CD4-positive, alpha-beta T cell treated with Interleukin-6 for 4 hours (primary cell): ENCODE measurements at regions not wholly inside any gene's neighbourhood (a gene's known extent, or its start where the extent isn't known, plus 50 kb on each side); places are given as distances from the start of the nearest gene placed in this dataset.

Source experiments
- DNase-seq: peaks from one replicate; pipeline ENCODE4 v3.0.0-alpha.2; 2020; ENCODE audit warnings: mixed read lengths

GRCh38 chr6:40312213-40313015 lies 274.8 kb downstream of the LRFN2 start:
- DNase-seq = no peak

DNA sequence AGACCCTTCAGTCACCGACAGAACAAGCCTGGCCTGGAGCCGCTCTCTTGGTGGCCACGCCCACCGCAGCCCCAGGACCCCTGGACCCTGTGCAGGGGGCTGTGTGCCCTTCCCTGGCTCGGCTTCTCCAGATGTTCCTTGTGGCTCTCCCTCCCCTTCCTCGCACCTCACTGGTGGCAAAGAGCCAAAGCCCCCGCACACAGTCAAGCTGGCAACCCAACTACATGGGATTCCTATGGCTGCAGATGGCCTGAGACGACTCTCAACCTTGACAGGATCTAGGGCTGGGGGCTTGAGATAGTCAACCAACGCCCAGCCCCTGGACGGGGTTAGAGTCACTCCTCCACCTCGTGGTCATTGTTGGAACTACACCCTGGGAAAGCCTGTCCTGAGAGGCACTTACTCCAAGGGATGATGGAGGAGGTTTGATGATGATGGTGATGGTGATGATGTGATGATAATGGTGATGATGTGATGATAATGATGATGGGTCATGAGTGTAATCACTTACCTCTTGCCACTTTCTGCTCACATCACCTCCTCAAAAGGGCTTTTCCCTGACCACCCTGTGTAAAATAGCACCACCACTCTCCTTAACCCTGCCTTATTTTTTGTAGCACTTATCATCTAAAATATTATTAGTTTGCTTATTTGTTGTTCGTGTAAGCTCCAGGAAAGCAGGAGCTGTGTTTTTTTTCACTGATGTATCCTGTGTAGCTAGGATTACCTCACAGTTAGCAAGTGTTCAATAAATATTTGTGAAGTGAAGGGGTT lies 278.4 kb downstream of the LRFN2 start:
- DNase-seq = peak; percentile 53

- DNase-seq = no peak
Observed at GRCh38 chr6:40307712-40308111, 279.5 kb downstream of the LRFN2 start.

DNA sequence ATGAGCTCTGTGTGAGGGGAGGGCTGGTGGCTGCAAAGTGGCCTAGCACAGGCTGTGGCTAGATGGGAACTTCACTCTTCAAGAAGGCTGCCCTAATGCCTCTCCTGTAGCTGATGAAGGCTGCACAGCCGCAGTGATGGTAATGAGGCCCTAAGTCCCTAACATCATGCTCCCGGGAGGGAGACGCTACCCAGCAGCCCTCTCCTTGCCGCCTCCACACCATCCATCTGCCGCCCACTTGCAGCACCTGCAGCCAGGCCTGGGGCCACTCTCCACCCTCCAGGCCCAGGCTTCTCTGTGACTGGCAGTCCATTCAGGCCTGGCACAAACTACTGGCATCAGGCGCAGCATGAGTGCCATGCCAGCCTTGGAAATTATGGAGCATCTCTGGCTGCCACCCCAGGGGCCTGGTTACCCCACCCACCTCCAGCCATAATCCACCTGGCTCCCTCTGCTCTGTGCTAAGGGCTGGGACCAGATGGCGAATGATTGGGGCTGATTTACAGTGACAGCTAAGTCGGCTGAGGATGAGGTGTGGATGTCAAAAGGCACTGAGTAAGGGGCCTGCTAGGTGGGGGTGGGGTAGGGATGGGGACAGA lies 284.2 kb downstream of the LRFN2 start:
- no peak for DNase-seq

GRCh38 chr6:40299681-40300080 lies 287.5 kb downstream of the LRFN2 start:
- no peak for DNase-seq

DNA sequence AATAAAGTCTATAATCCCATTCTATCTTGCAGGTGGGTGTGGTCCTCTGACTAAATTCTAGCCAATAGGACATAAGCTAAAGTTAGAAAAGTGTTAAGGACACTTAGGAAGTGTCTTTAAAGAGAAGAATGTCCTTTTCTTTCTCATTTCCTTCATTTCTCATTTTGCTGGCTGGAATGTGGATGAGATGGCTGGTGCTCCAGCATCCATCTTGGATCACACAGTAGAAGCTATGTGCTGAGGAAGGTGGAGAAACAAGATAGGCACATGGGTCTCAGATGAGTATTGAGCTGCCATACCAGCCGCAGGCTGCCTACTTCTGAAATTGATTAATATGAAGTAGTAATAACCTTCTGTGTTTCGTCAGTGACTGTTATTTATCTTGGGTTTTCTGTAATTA lies 289.0 kb downstream of the LRFN2 start:
- DNase-seq = no peak

GRCh38 chr6:40295251-40295950 lies 291.8 kb downstream of the LRFN2 start:
- DNase-seq = no peak

- no peak for DNase-seq
Observed at GRCh38 chr6:40293460-40294185, 293.5 kb downstream of the LRFN2 start.

DNA sequence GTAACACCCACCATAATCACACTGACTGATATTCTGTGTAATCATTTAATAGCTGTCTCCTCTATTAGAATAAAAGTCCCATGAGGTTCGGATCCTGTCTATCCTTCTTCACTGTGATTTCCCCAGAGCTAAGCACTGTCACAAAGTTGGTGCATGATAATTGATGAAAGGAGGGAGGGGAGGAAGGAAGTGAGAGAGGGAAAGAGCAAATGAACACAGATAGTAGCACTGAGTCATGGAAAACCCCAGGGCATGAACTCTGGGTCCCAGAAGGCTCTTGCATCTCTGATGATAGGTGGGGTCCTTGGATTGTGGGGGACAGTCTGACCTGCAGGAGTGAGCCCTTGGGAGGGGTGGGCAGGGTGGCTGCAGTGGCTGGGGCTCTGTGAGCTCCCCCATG lies 294.1 kb downstream of the LRFN2 start:
- no peak for DNase-seq

DNA sequence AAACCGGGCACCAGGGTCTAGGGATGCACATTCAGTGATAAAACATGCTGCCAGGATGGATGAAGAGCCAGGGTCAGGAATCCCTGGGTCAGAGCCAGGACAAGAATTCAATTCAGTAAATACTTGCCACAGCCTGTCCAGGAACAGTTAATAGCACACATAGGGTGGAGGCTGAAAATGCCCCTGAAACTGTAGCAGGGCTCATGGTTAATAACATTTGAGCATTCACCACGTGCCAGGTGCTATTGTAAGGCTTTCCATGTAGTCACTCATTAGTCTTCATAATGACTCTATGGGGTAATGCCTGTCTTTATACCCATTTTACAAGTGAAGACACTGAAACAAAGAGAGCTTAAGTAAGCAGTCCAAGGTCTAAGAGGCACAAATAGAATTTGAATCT lies 296.3 kb downstream of the LRFN2 start:
- no peak for DNase-seq

GRCh38 chr6:40288919-40289318 lies 298.2 kb downstream of the LRFN2 start:
- DNase-seq = no peak

DNA sequence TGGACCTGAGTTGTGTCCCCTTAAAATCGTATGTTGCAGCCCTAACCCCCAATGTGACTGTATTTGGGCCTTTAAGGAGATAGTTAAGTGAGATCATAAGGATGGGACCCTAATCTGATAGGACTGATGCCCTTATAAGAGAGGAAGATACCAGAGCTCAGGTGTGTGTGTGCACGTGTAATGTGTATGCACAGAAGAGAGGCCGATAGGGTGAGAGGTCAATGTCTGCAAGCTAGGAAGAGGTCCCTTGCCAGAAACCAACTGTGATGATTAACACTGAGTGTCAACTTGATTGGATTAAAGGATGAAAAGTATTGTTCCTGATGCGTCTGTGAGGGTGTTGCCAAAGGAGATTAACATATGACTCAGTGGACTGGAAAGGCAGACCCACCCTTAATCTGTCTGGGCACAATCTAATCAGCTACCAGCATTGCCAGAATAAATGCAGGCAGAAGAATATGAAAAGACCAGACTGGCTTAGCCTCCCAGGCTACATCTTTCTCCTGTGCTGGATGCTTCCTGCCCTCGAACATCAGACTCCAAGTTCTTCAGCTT lies 299.8 kb downstream of the LRFN2 start:
- no peak for DNase-seq

GRCh38 chr6:40286721-40287120 lies 300.4 kb downstream of the LRFN2 start:
- DNase-seq = no peak

GRCh38 chr6:40285996-40286395 lies 301.2 kb downstream of the LRFN2 start:
- no peak for DNase-seq

DNA sequence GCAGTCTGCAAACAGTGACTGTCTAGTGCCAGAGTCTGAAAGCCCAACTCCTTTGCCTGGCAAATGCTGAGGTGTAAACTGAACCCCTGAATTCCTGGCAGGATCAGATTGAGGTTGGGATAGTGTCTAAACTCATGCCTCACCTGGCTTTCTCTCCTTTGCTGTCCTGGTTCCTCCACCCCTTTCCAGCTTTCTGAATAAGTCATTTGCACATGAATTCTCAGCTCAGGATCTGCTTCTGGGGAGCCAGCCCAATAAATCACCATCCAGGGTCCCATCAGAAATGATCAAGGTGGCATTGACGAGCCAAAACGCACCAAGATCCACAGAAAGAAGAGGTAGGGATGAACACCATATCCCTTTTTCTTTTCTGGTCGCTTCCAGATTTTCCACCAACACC lies 301.6 kb downstream of the LRFN2 start:
- no peak for DNase-seq

DNA sequence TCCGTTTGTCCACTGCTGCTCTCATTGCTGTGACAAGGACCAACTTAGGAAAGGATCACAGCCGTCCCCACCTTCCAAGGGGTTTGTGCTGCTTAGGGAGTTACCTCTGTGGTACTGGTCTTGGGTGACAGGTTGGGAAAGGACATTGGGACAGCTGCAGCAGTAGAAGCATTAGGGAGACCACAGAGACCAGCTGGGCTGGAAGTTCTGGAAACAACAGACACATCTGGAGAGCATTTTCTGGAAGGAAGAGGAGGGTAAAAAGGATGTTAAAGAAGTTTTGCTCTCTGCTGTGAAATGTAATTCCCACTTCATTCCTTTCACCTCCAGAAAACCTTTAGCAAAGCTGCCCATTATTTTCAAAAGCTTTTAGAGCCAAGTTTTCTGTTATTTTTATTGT lies 304.2 kb downstream of the LRFN2 start:
- no peak for DNase-seq

DNA sequence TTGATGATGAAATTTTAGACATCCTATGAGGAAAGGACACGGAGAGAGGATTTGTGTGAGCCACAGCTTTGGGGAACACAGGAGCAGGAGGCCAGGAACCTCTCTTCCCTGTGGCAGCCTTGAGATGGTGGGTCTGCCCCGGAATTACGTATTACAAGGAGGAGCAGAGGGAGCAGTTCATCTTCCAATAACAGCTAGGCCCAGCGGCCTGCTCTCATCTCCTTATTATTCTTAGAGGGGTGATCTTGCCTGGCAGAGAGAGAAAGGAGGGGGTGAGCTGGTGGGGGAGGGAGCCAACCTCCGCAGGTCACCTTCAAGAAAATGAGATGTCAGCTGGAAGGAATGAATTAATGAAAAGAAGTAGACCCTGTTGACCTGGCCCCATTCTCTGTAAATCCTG lies 305.8 kb downstream of the LRFN2 start:
- no peak for DNase-seq

DNA sequence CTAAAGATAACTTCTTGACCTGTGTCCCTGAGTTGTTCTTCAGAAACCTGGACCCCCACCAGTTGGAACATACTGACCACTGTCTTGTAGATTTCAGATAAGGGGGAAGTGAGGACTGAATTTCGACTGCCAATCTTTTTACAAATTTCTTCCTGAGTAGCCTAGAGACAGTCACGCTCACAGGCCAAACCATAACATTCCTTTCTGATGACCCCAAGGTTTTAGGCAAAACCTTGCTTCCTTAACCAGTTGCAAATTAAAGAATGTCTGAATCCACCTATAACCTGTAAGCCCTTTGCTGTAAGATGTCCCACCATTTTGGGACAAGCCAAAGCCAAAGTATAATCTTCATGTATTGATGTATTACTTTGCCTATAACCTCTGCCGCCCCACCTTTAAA lies 306.9 kb downstream of the LRFN2 start:
- no peak for DNase-seq

- no peak for DNase-seq
Observed at GRCh38 chr6:40276141-40276540, 311.0 kb downstream of the LRFN2 start.

DNA sequence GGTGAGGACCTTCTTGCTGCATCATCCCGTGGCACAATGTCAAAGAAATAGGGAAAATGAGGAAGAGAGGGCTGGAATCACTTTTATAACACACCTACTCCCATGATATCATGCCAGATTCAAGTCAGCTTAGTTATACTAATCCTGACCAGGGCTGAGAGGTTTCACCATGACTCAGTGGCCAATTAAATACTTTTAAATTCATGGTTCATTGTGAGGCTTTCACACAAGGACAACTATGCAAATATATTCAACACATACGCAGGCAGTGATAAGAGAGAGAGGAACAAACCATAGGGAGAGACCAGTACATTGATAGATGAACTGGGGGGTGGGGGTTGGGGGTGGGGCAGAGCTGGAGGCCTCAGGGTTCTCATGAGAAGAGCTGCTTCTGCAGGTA lies 313.1 kb downstream of the LRFN2 start:
- no peak for DNase-seq

DNA sequence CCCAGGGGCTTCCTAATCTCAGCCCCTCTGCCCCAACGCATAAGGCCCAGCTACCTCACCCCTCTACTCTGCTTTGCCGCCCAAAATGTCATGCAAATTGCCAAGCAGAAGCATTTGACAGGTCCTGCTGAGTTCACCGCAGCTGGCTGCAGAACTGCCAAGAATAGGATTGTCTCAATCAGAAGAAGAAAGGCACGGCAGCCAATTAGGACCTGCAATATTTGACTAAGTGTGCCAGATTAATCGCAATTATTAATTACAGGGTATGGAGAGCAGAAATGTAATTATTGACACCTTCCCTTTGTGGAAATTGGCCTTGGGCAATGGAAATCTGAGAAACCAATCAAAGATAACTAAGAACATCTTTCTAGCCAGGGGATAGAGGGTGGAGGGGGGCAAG lies 318.6 kb downstream of the LRFN2 start:
- no peak for DNase-seq

DNA sequence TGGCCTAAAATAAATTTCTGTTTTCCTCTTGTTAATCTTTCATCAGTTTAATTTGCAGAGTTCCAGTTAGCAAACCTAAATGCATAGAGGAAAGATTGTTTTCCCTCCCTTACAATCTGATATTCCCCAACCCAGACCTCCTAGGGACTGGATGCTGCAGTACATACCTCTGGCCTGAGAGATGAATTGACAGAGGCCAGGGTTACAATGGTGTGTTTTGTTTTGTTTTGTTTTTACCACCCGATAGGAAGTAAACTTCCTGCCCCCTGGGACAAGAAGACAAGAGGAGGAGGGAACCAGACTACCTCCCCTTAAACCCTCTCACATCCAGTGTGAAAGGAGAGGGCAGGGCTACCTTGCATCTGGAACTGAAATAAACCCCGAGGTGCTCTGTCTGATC lies 319.0 kb downstream of the LRFN2 start:
- no peak for DNase-seq
